Activated gamma-delta T cell treated with anti-CD3 and anti-CD28 coated beads, Interleukin-2, amount 50 U/mL, for 16 hours (primary cell): ENCODE measurements at regions not wholly inside any gene's neighbourhood (a gene's known extent, or its start where the extent isn't known, plus 50 kb on each side); places are given as distances from the start of the nearest gene placed in this dataset.

Experiments
- DNase-seq: peaks from one replicate; pipeline ENCODE4 v3.0.0-alpha.2; 2020; ENCODE audit warnings: low read depth

GRCh38 chr16:51474414-51475091 is 323.5 kb upstream of the SALL1 start:
- no peak for DNase-seq

GRCh38 chr16:51473091-51473490 is 322.0 kb upstream of the SALL1 start:
- no peak for DNase-seq

GRCh38 chr16:51470492-51470891 is 319.4 kb upstream of the SALL1 start:
- DNase-seq, result no peak

- no peak for DNase-seq
These were observed 313.9 kb upstream of the SALL1 start for GRCh38 chr16:51464996-51465395.

GRCh38 chr16:51461255-51461654 is 310.2 kb upstream of the SALL1 start:
- no peak for DNase-seq

- DNase-seq, result no peak
These were observed 307.5 kb upstream of the SALL1 start for GRCh38 chr16:51458356-51459140.

- DNase-seq, result no peak
These were observed 306.7 kb upstream of the SALL1 start for GRCh38 chr16:51457775-51458174.

- no peak for DNase-seq
These were observed 304.3 kb upstream of the SALL1 start for GRCh38 chr16:51455398-51455797.

- no peak for DNase-seq
These were observed 302.2 kb upstream of the SALL1 start for GRCh38 chr16:51453251-51453650.

GRCh38 chr16:51450909-51451308 is 299.8 kb upstream of the SALL1 start:
- no peak for DNase-seq

- DNase-seq, result no peak
These were observed 299.3 kb upstream of the SALL1 start for GRCh38 chr16:51450376-51450775.

GRCh38 chr16:51449441-51449840 is 298.4 kb upstream of the SALL1 start:
- no peak for DNase-seq

GRCh38 chr16:51445250-51445649 is 294.2 kb upstream of the SALL1 start:
- no peak for DNase-seq

GRCh38 chr16:51443934-51444333 is 292.9 kb upstream of the SALL1 start:
- no peak for DNase-seq

- DNase-seq, result no peak
These were observed 291.2 kb upstream of the SALL1 start for GRCh38 chr16:51442141-51442870.

- no peak for DNase-seq
These were observed 289.2 kb upstream of the SALL1 start for GRCh38 chr16:51440131-51440889.

- no peak for DNase-seq
These were observed 288.2 kb upstream of the SALL1 start for GRCh38 chr16:51439271-51439670.

GRCh38 chr16:51436742-51437141 is 285.7 kb upstream of the SALL1 start:
- no peak for DNase-seq

- no peak for DNase-seq
These were observed 283.6 kb upstream of the SALL1 start for GRCh38 chr16:51434567-51435198.

GRCh38 chr16:51433599-51433998 is 282.5 kb upstream of the SALL1 start:
- no peak for DNase-seq

- DNase-seq, result no peak
These were observed 280.6 kb upstream of the SALL1 start for GRCh38 chr16:51431517-51432241.
